ENCODE measurements at regions not wholly inside any gene's neighbourhood (a gene's known extent, or its start where the extent isn't known, plus 50 kb on each side); places are given as distances from the start of the nearest gene placed in this dataset.

DNA sequence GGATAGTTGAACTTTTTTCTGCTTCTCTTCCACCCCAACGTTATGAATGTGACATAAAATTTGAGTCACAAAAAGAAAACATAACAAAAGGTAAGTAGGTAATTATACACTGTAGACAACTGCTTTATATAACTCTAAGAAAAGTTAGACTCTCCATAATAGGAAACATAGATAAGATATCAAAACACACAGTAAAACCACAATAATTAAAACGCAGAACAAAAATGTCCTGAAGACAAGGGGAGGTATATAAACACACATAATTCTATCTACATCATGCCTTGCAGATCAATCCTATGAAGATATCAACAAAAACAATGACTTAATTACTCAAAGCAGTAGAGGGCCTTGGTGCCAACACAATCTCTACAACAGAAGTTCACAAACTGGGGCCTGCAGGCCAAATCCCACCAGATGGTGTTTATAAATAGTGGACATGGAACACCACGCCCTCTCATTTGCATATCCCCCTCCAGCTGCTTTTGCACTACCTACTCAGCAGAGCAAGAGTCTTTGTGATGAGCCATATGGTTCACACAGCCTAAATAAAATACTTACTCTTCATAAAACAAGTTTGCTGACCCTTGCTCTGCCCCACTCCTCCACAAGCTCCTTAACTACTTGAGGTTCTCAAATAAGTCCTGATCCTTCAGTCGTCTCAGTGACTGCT, 254.7 kb downstream of the KLF12 start:
- peak; percentile 82 for DNase-seq

GRCh38 chr13:73877399-73877798, 256.8 kb downstream of the KLF12 start:
- no peak for DNase-seq

GRCh38 chr13:73876323-73876722, 257.9 kb downstream of the KLF12 start:
- no peak for DNase-seq

GRCh38 chr13:73873940-73874830, 260.0 kb downstream of the KLF12 start:
- no peak for DNase-seq

DNA sequence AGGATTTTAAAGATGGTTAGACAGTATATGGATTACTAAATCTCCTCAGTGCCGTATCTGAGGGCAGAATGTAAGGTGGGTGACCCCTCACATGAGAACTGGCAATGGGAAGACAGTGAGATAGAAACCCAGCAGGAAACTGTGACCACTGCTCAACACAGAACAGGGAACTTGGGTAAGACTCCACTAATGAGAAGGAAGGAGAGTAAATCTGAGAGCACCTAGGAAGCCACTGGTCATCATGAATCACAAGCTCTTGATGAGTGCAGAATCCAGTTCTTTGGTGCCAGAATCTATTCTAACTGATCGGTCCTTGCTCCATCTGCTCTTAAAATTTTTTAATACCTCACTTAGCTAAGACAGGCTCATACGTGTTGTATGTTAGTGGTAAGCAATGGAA, 261.8 kb downstream of the KLF12 start:
- DNase-seq = no peak

DNA sequence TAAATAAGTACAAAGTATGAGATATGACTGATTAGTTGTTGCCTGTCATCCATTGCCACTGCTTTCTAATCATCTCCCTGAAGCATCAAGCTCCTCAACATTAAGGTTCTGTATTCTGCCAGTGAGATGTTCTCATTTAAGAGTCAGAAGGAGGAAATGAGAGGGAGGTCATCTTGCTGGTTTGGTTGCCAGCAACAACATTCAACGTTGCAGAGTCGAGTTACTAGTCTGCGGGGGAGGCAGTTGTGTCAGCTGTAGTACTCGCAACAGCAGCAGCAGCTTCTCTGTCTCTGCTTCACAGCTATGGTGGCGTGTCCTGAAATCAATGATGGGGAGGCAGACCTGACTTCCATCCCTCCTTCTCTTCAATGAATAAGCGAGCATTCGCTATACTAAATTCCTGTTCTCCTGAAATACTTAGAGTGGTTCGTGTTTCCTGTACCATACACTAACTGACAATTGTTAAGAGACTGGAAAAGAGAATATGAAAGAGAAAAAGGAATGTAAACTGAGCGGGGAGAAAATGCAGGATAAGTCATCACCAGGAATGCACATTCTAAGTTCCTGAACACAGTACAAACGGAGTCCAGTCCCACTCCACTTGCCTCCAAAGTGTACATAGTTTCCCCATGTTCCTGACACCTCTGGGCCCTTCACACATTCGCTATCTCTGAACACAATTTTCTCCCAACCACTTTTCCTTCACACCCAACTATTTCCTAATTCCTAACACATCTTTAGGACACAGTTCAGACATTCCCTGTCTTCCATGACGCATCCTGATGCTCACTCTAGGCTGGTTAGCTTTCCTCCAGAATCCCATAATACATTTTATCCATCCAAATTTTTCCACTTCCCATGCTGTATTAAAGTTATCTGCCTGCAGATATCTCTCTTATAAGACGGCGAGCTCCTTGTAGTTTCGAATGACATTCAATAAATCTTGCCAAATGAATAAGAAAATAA, 263.0 kb downstream of the KLF12 start:
- DNase-seq = no peak

- no peak for DNase-seq
Measured at GRCh38 chr13:73870036-73870741, 264.0 kb downstream of the KLF12 start.

DNA sequence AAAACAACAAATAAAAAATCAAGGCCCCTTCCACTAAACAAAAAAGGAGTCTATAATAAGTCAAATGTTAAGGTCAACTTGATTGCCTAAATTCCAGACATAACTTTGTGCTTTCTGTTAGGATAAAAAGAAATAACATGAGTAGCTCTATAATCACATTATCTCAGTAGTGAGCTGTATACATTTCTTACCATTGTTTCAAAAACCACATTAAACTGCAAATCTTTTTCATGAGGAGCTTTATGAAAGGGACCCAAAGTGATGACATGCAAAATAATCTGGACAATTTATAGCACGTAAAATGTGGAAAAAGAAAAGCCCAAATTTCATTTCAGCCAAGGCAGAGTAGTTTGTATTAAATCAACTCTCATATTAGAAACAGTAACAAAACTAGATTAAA, 269.2 kb downstream of the KLF12 start:
- DNase-seq = no peak

- DNase-seq = no peak
Measured at GRCh38 chr13:73861136-73861535, 273.1 kb downstream of the KLF12 start.

DNA sequence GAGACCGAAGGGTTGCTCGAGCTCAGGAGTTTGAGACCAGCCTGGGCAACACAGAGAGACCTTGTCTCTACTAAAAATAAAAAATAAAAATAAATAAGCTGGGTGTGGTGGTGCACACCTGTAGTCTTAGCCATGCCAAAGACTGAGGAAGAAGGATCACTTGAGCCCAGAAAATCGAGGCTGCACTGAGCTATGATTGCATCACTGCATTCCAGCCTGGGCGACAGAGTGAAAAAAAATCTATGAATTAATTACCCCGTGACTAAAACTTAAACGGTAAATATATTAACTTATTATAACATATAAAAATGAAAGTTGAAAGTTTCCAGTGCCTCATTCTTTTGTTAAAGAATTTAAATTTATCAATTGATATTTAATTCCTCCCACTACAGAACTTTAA, 273.7 kb downstream of the KLF12 start:
- no peak for DNase-seq

GRCh38 chr13:73859841-73860240, 274.4 kb downstream of the KLF12 start:
- no peak for DNase-seq

DNA sequence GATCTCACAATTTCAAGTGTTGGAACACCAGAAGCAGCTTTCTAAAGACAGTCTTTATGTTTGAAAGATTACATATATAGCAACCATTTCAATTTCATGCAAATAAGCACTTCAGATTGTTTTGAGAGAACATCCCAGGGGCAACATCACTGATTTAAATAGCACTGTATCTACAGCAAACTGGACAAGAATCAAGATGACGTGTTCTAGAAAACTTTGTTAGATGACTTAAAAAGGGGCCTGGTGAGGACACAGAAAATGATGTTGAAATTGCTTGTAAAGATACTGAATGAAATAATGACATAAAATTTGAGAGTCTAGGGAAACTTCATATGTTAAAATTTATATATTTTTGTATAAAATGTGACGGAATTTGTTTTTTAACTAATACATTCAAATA, 277.1 kb downstream of the KLF12 start:
- no peak for DNase-seq

DNA sequence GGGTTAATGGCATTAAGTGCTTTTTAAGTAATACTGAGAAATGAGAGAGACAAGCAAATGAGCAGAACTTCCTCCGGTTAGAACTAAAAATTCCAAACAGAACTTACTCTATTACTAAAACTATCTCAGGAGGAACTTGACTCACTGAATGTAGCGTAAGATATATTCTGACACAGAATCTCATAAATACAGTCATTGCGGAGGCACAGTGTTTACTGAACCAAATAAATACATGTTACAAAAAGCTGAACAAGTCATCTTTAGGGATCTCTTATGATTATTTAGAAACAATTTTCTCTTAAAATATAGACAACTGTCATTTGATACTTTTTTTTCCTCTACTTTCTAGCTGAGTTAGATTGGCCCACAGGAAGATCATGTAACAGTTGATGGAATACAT, 283.1 kb downstream of the KLF12 start:
- no peak for DNase-seq

DNA sequence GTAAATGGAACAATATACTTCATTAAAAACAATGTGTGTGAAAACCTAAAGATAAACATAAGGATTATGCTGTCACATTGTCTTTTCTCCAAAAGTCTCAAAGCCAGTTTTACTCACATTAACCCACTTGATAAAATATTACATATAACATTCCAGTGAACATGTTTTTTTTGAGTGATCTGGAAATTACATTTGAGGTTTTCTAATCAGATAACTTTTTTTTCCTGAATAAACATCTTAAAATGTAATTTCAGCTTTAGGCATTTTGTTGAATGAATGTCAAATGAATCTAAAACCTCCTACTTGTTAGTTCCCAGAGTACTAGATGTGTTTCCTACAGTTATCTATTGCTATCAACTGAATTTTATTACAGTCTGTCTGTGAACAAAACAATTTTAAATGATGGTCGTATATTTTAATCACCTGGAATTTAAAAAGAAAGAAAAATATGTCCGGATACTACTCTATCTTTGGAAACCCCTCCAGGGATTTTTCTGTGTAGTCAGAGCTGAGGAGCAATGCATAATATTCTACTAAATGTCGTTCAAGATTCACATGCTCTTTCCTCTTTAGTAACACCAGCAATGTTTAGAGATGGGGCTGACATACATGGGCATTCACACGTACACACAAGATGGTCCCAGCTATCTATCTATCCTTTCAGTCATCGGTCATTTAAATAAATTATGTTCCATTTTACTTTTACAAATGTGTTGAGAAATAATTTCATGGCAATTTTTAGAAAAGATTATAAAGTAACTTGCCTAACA, 283.9 kb downstream of the KLF12 start:
- DNase-seq = no peak

DNA sequence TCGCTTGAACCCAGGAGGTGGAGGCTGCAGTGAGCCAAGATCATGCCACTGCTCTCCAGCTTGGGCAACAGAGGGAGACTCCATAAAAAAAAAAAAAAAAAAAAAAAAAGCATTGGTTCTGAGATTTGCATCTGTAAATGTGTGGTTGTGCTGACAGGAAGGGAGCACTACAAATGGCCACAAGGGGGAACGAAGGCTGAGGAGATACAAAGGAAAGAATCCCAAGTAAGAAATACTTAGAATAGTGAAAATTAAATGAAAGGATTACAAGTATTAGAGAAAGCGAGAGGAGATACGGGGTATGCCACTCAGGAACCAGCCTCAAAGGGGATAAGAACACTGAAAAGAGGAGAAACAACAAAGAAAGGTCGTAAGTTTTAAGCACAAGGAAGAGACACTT, 284.9 kb downstream of the KLF12 start:
- no peak for DNase-seq

GRCh38 chr13:73844986-73845385, 289.2 kb downstream of the KLF12 start:
- no peak for DNase-seq

DNA sequence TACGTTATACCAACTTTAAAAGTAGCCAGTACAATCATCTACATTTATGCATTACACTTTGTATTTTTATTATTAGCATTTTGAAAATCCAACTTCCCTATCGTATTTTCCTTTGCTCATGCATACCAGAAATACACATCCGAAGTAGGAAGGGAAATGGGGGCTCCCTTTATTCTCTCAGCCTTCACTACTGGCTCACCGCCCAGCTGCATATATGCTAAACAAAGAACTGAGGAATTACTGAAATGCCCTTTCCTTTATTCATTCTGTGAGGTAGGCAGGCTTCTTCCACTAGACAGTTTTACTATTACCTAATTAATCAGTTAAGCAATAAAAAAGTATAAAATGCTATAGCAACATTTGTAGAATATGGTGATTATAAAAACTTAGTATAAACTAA, 291.6 kb downstream of the KLF12 start:
- DNase-seq = no peak

GRCh38 chr13:73842184-73842583, 292.0 kb downstream of the KLF12 start:
- no peak for DNase-seq

GRCh38 chr13:73837147-73837546, 297.1 kb downstream of the KLF12 start:
- peak; percentile 10 for DNase-seq

GRCh38 chr13:73835138-73835721, 299.0 kb downstream of the KLF12 start:
- peak; percentile 69 for DNase-seq

- no peak for DNase-seq
Measured at GRCh38 chr13:73833325-73834070, 300.7 kb downstream of the KLF12 start.

Measured in NCI-H1694 (cell line).